GM12872 (cell line): ENCODE measurements at regions not wholly inside any gene's neighbourhood (a gene's known extent, or its start where the extent isn't known, plus 50 kb on each side); places are given as distances from the start of the nearest gene placed in this dataset.

ENCODE experiments used
- TF ChIP-seq, protein P1 (sequence below): IDR thresholded peaks from 3 replicates; pipeline ENCODE4 v1.5.1; 2011; ENCODE audit warnings: low read depth, mild to moderate bottlenecking, low read length, moderate library complexity; ENCODE audit not compliant: insufficient read depth

DNA sequence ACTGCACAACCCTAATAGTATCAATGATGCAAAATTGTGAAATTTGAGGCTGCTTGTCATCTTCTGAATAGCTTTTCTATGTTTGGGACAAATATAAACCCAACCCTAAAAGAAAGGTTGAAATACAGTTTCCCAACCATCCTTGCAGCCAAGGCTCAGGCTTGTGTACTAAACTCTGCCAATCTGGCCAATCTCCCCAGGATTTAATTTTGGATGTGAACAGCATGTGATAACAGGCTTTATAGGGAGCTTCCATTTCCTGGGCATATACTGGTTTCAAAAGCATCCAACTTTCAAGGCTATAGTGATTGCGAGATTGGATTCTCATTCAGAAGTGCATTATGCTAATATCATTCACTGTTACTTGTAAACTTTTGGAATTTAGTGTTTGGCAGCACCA lies 55.7 kb upstream of the MUCL1 start:
- TF ChIP-seq, protein P1, sequence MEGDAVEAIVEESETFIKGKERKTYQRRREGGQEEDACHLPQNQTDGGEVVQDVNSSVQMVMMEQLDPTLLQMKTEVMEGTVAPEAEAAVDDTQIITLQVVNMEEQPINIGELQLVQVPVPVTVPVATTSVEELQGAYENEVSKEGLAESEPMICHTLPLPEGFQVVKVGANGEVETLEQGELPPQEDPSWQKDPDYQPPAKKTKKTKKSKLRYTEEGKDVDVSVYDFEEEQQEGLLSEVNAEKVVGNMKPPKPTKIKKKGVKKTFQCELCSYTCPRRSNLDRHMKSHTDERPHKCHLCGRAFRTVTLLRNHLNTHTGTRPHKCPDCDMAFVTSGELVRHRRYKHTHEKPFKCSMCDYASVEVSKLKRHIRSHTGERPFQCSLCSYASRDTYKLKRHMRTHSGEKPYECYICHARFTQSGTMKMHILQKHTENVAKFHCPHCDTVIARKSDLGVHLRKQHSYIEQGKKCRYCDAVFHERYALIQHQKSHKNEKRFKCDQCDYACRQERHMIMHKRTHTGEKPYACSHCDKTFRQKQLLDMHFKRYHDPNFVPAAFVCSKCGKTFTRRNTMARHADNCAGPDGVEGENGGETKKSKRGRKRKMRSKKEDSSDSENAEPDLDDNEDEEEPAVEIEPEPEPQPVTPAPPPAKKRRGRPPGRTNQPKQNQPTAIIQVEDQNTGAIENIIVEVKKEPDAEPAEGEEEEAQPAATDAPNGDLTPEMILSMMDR: no peak

DNA sequence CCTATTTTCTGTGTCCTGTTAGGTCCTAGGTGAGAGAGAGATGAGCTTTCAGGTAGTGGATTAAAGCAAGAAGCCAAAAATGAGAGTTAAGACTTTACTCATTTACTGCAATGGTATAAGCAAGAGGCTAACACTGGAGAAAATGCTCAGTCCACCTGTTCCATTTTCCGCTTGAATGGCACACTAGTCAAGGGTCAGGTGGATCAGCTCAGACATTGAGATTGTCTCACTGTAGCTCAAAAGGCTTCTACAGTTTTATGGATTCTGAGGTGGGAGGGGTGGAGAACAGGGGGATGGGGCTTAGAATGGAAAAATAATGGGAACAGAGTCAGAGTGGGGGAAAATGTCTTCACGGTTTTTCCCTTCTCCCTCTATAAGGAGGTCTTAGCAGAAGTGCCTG lies 57.3 kb upstream of the MUCL1 start:
- TF ChIP-seq, protein P1: no peak

DNA sequence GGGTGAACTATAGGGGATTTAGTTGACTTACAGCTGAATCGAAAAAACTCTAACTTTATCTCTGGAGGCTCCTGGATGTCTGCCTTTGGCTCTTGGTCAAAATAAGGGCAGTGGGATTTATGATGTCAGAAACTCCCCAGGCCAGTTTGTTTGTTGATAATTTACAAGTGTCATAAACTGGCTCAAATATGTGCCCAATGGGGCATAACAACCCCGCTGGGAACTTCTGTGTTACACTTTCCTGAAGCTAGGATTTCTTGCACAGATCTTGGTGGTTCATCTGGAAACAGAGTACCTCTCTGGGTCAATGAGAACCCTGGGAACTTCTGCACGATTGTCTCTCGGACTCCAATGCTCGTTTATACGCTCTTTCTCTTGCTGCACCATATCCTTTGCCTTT lies 58.7 kb upstream of the MUCL1 start:
- TF ChIP-seq, protein P1: no peak

DNA sequence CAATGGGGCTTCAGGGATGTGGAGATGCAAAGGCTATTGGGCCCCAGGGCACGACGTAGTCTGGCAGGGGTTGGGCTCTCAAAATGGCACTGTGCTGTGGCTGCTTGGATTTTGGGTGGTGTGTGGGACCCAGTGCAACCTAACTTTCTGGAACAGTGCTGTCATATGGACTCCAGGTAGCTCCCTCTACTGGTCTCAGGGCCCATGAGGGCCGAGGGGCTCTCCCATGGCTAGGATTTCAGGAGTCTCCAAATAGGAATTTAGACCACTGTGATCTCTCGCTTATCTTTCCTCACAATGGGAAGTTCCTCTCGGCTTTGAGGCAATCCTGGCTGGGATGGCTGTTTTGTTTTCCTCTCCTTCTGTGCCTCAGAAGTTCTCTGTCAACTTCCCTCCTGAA lies 68.2 kb upstream of the MUCL1 start:
- TF ChIP-seq, protein P1: no peak

DNA sequence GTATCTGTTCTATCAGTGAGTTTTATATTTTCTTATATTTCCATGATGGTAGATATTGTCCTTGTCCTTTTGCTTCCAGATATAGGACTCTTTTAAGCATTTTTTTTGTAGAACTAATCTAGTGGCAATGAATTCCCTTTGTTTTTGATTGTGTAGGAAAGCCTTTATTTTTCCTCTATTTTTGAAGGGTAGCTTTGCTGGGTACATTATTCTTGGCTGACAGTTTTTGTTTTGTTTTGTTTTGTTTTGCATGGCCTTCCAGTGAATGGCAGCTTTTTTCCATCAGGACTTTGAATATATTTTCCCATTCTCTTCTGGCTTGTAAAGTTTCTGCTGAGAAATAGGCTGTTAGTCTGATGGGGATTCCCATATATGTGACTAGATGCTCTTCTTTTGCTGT lies 70.2 kb upstream of the MUCL1 start:
- TF ChIP-seq, protein P1: no peak

DNA sequence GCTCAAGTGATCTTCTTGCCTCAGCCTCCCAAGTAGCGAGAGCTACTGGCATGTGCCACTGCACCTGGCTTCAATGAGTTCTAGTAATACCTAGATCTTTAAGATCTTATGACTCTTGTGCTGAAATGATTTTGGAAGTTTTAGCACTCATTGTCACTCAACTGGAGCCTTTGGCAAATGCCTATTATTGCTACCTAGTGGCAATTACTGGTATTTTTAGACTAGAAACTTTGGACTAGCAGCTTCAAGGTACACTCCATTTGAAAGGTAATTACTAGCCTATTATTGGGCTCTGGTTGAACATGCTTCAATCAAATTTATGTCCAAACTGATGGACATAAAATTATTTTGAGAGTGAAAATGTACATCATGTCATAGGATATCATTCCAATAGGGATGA lies 80.7 kb upstream of the MUCL1 start:
- TF ChIP-seq, protein P1: 0 out of 3 replicates have a peak, but pooled peaks have one; percentile 6

DNA sequence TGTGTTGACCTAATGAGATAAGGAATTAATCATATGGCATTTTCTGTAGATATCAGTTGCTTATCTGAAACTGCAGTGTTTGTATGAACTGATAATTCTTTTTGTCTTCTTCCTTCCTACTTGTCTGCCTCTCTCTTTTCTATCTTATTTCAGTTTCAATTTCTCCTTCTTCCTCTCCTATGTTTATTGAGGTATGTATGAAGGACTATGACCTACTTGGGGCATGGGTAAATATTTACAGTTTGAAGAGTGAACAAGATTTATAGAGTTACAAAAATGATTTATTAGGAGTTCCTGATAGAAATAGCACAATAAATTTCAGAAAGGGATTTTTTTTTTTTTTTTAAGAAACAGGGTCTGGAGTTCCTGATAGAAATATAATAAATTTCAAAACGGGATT lies 88.7 kb upstream of the MUCL1 start:
- TF ChIP-seq, protein P1: no peak

DNA sequence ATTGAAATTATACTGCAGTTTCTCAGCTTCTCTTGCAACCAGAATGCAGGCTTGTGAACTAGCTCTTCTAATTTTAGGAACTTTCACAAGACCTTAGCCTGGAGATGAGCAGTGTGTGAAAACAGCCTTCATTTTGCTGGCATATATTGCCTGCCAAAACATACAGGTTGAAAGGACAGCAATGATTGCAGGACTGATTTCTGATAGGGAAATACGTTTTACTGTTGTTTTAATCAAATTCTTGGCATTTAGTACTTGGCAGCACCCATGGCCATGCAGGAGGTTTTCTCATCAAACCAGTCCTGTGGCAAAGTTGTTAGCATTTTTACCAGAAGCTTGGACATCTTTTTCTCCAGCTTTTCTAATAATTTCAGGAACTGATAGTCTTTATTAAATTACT lies 91.9 kb upstream of the MUCL1 start:
- TF ChIP-seq, protein P1: no peak
